ENCODE measurements at regions not wholly inside any gene's neighbourhood (a gene's known extent, or its start where the extent isn't known, plus 50 kb on each side); places are given as distances from the start of the nearest gene placed in this dataset.

DNA sequence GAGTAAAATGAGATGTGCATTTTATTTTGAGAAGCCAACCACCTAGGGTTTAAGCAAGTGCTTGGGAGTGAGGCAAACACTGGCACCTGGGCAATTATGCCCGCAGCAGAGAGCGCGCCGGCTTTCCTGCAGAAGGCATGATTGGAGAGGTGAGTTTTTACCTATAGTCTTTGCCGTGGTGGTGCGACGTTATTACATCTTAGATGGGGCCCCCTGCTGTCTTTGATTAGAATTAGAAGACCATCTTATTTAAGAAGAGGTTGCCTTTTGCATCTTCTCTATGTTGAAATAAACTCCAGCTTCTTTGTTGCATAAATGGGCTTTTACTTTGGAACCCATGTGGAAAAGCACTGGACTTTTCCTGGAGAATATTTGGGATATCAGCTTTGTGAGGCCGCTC is 409.5 kb downstream of the GLRX3 start:
- no peak for TF ChIP-seq CTCF (conservative IDR thresholded peaks at IDR 0.05 in 1 of 2, IDR thresholded peaks at IDR 0.05 in 1 of 2; ENCODE audit: extremely low read depth in 1 of 2, insufficient read depth in 1 of 2, low read depth in 1 of 2, low read length in 2 of 2)
- no peak for TF ChIP-seq EZH2 (IDR thresholded peaks at IDR 0.05; ENCODE audit: borderline replicate concordance, low read length)
